ENCODE measurements at regions not wholly inside any gene's neighbourhood (a gene's known extent, or its start where the extent isn't known, plus 50 kb on each side); places are given as distances from the start of the nearest gene placed in this dataset.
"Not testable (repeated sequence)": the region's sequence is repeated elsewhere in the genome, so short reads cannot be mapped to it uniquely, and the experiment has no call there.

GRCh38 chr6:22145823-22146677, 150.8 kb downstream of the PRL start:
- DNase-seq (ENCODE audit: low read depth in 2 of 2), result no peak

- DNase-seq (ENCODE audit: low read depth in 2 of 2), result no peak
Observed at GRCh38 chr6:22146678-22146930, 150.2 kb downstream of the PRL start.

GRCh38 chr6:22146931-22147701, 149.7 kb downstream of the PRL start:
- no peak for DNase-seq (ENCODE audit: low read depth in 2 of 2)

- no peak for DNase-seq (ENCODE audit: low read depth in 2 of 2)
Observed at GRCh38 chr6:22147921-22148776, 148.7 kb downstream of the PRL start.

- DNase-seq (ENCODE audit: low read depth in 2 of 2), result no peak
Observed at GRCh38 chr6:22149096-22149495, 147.7 kb downstream of the PRL start.

- DNase-seq (ENCODE audit: low read depth in 2 of 2), result no peak
Observed at GRCh38 chr6:22149501-22150367, 147.1 kb downstream of the PRL start.

GRCh38 chr6:22150368-22151035, 146.3 kb downstream of the PRL start:
- DNase-seq (ENCODE audit: low read depth in 2 of 2), result no peak

- DNase-seq (ENCODE audit: low read depth in 2 of 2), result no peak
Observed at GRCh38 chr6:22151892-22152291, 144.9 kb downstream of the PRL start.

- DNase-seq (ENCODE audit: low read depth in 2 of 2), result no peak
Observed at GRCh38 chr6:22152841-22153240, 144.0 kb downstream of the PRL start.

GRCh38 chr6:22153384-22154158, 143.3 kb downstream of the PRL start:
- DNase-seq (ENCODE audit: low read depth in 2 of 2), result no peak

GRCh38 chr6:22155551-22155950, 141.3 kb downstream of the PRL start:
- DNase-seq (ENCODE audit: low read depth in 2 of 2), result no peak

- no peak for DNase-seq (ENCODE audit: low read depth in 2 of 2)
Observed at GRCh38 chr6:22157233-22157632, 139.6 kb downstream of the PRL start.

GRCh38 chr6:22164236-22164635, 132.6 kb downstream of the PRL start:
- DNase-seq (ENCODE audit: low read depth in 2 of 2), result no peak

- DNase-seq (ENCODE audit: low read depth in 2 of 2), result not testable (repeated sequence)
Observed at GRCh38 chr6:22171006-22171405, 125.8 kb downstream of the PRL start.

- not testable (repeated sequence) for DNase-seq (ENCODE audit: low read depth in 2 of 2)
Observed at GRCh38 chr6:22171885-22172284, 125.0 kb downstream of the PRL start.

- no peak for DNase-seq (ENCODE audit: low read depth in 2 of 2)
Observed at GRCh38 chr6:22173311-22173710, 123.5 kb downstream of the PRL start.

- not testable (repeated sequence) for DNase-seq (ENCODE audit: low read depth in 2 of 2)
Observed at GRCh38 chr6:22180250-22180649, 116.6 kb downstream of the PRL start.

- DNase-seq (ENCODE audit: low read depth in 2 of 2), result no peak
Observed at GRCh38 chr6:22184371-22184770, 112.5 kb downstream of the PRL start.

- DNase-seq (ENCODE audit: low read depth in 2 of 2), result no peak
Observed at GRCh38 chr6:22189946-22190345, 106.9 kb downstream of the PRL start.
